CD4-positive, alpha-beta T cell treated with Interleukin-17A for 4 hours (primary cell): ENCODE measurements at regions not wholly inside any gene's neighbourhood (a gene's known extent, or its start where the extent isn't known, plus 50 kb on each side); places are given as distances from the start of the nearest gene placed in this dataset.

Experiments used
- DNase-seq: peaks from one replicate; pipeline ENCODE4 v3.0.0-alpha.2; 2020; ENCODE audit warnings: mixed read lengths

- no peak for DNase-seq
These were observed 176.0 kb downstream of the ESRRB start for GRCh38 chr14:76551906-76552305.

- no peak for DNase-seq
These were observed 188.8 kb downstream of the ESRRB start for GRCh38 chr14:76564471-76565422.

GRCh38 chr14:76566439-76566838, 190.5 kb downstream of the ESRRB start:
- no peak for DNase-seq

- no peak for DNase-seq
These were observed 186.7 kb upstream of the VASH1 start for GRCh38 chr14:76574416-76575095.

GRCh38 chr14:76575108-76575507, 186.2 kb upstream of the VASH1 start:
- no peak for DNase-seq

GRCh38 chr14:76576047-76576741, 185.1 kb upstream of the VASH1 start:
- DNase-seq = no peak

- no peak for DNase-seq
These were observed 184.2 kb upstream of the VASH1 start for GRCh38 chr14:76577090-76577489.

- no peak for DNase-seq
These were observed 183.4 kb upstream of the VASH1 start for GRCh38 chr14:76577837-76578236.

GRCh38 chr14:76580399-76580798, 180.9 kb upstream of the VASH1 start:
- no peak for DNase-seq

- no peak for DNase-seq
These were observed 180.3 kb upstream of the VASH1 start for GRCh38 chr14:76580967-76581366.

- no peak for DNase-seq
These were observed 179.7 kb upstream of the VASH1 start for GRCh38 chr14:76581592-76581991.

- DNase-seq = no peak
These were observed 178.8 kb upstream of the VASH1 start for GRCh38 chr14:76582447-76582846.

- DNase-seq = no peak
These were observed 178.1 kb upstream of the VASH1 start for GRCh38 chr14:76583174-76583573.

GRCh38 chr14:76583805-76584204, 177.5 kb upstream of the VASH1 start:
- DNase-seq = no peak

GRCh38 chr14:76584271-76584702, 177.0 kb upstream of the VASH1 start:
- DNase-seq = no peak

- DNase-seq = no peak
These were observed 175.7 kb upstream of the VASH1 start for GRCh38 chr14:76585616-76586015.

GRCh38 chr14:76589246-76589645, 172.0 kb upstream of the VASH1 start:
- DNase-seq = no peak

- DNase-seq = no peak
These were observed 170.0 kb upstream of the VASH1 start for GRCh38 chr14:76591266-76591665.

- DNase-seq = no peak
These were observed 166.0 kb upstream of the VASH1 start for GRCh38 chr14:76595266-76595665.

GRCh38 chr14:76597387-76597786, 163.9 kb upstream of the VASH1 start:
- no peak for DNase-seq

GRCh38 chr14:76599141-76599540, 162.1 kb upstream of the VASH1 start:
- no peak for DNase-seq

GRCh38 chr14:76599559-76600287, 161.5 kb upstream of the VASH1 start:
- DNase-seq = no peak

- DNase-seq = no peak
These were observed 157.6 kb upstream of the VASH1 start for GRCh38 chr14:76603713-76604112.
